Skin epidermis (tissue), 12 donors: ENCODE measurements at regions not wholly inside any gene's neighbourhood (a gene's known extent, or its start where the extent isn't known, plus 50 kb on each side); places are given as distances from the start of the nearest gene placed in this dataset.

Source experiments
- H3K27ac ChIP-seq, 21 experiments: fragments of 200-600 bp; sonication (generic) in 11 of 21; one replicate each; pipeline ENCODE4 v1.5.0; 2020; ENCODE audit warnings: mild to moderate bottlenecking in 3 of 21, inconsistent platforms in 2 of 21, moderate library complexity in 2 of 21
- H3K4me3 ChIP-seq, 7 experiments: fragments of 200-600 bp; sonication (generic) in 2 of 7; one replicate each; pipeline ENCODE4 v1.5.0; 2020; ENCODE audit warnings: inconsistent platforms in 2 of 7, mild to moderate bottlenecking in 2 of 7, moderate library complexity in 1 of 7

- H3K27ac ChIP-seq, result no peak overlapping the region
Observed at GRCh38 chr22:22099833-22100812, 117.5 kb upstream of the TOP3B start.

GRCh38 chr22:22099194-22099486 is 116.6 kb upstream of the TOP3B start:
- no peak overlapping the region for H3K4me3 ChIP-seq
- no peak overlapping the region for H3K27ac ChIP-seq

More at GRCh38 chr22:22099833-22100812, 117.5 kb upstream of the TOP3B start:
- H3K4me3 ChIP-seq, result no peak overlapping the region

- Histone ChIP-seq H3K4me3 (no peak overlapping the region), H3K27ac (peak overlapping the region in 1 of 21 experiments; percentile 6)
Observed at GRCh38 chr22:22098457-22099193, 116.0 kb upstream of the TOP3B start.

DNA sequence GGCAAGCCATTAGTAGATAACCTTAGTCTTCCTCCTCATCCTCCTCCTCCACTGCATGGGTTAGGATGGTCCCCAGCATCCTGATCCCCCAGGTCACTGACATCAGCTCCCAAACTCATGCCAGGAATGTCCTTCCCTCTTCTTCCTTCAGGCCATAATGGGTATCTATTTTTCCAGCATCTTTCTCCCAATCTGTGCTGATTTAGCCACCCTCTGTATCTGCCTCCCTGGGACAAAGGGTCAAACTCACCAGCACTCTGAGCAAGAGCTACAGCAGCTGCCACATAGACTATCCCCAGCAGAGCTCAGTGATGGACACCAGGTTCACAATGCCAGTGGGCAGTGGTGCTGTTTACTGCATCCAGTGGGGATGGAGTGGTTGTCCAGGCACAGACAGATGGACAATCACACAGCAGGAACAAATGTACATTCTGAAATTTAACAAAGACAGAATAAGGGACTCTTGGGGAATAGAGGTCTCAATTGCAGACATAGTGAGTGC is 115.2 kb upstream of the TOP3B start:
- H3K27ac ChIP-seq, result no peak overlapping the region
- no peak overlapping the region for H3K4me3 ChIP-seq

DNA sequence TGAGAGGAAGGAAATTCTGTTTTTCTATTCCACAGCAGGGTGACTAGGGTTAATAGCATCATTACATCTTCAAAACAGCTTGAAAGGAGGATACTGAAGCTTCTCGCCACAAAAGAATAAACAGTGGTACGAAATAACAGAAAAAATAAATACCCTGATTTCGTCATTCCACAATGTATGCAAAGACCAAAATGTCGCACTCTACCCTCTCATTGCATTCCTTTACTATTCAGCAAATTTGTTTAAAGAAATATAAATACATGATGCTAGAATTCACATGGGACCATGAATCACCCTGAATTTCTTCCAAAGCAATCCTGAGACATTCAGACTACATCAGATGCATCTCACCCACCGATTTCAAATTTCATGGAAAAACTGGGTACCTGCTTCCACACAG is 112.3 kb upstream of the TOP3B start:
- Histone ChIP-seq H3K27ac (no peak overlapping the region), H3K4me3 (no peak overlapping the region)

- H3K4me3 ChIP-seq, result no peak overlapping the region
- no peak overlapping the region for H3K27ac ChIP-seq
Observed at GRCh38 chr22:22094514-22094913, 111.9 kb upstream of the TOP3B start.

DNA sequence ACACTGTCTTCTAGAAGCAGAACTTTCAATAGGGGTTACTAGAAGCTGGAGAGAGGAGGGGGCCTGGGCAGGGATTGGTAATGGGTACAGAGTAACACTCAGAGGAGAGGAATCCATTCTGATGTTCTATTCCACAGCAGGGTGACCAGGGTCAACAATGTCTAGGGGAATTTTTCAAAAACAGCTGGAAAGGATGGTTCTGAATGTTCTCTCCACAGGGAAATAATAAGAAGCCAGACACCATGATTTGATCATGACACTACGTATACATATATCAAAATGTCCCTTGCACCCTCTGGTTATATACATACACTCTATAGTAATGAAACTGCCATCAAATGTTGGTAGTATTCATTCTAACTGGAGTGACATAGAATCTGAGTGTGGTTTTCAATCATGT is 111.2 kb upstream of the TOP3B start:
- no peak overlapping the region for H3K27ac ChIP-seq
- no peak overlapping the region for H3K4me3 ChIP-seq

DNA sequence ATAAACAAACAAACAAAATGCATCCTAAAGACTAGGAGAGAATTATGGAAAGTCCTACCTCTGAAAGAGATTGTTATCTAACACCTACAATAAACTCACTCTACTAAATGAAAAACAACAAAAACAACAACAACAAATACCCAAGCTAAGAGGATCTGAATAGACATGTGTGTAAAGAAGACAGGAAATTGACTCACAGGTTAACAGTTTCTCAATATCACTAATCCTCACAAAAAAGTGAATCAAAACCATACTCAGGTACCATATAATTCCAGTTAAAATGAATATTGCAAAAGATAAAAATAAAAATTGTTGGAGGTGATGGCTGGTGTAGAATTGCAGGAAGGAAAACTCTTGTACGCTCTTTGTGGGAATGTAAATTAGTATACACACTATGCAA is 110.4 kb upstream of the TOP3B start:
- H3K4me3 ChIP-seq, result no peak overlapping the region

DNA sequence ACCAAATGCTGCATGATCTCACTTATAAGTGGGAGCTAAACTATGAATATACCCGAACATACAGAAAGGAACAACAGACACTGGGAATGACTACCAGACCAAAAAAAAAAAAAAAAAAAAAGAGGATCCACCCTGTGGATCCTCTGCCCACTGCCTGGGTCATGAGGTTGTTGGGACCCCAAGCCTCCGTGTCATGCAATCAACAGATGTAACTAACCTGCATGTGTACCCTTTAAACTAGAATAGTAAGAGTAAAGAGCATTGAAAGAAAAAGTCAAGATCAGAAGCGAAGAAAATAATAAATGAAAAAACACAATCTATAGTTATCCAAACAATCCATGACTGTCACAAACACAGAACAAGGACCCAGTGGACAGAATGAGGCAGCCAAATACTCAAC is 109.5 kb upstream of the TOP3B start:
- Histone ChIP-seq H3K27ac (no peak overlapping the region), H3K4me3 (no peak overlapping the region)

More for the DNA sequence above, 110.4 kb upstream of the TOP3B start:
- H3K27ac ChIP-seq, result no peak overlapping the region

- H3K4me3 ChIP-seq, result no peak overlapping the region
- H3K27ac ChIP-seq, result no peak overlapping the region
Observed at GRCh38 chr22:22091400-22091878, 108.9 kb upstream of the TOP3B start.

- Histone ChIP-seq H3K27ac (no peak overlapping the region), H3K4me3 (no peak overlapping the region)
Observed at GRCh38 chr22:22090650-22091399, 108.2 kb upstream of the TOP3B start.

GRCh38 chr22:22089459-22090308 is 107.1 kb upstream of the TOP3B start:
- Histone ChIP-seq H3K4me3 (no peak overlapping the region), H3K27ac (no peak overlapping the region)

- Histone ChIP-seq H3K27ac (no peak overlapping the region), H3K4me3 (no peak overlapping the region)
Observed at GRCh38 chr22:22088658-22089458, 106.3 kb upstream of the TOP3B start.

- Histone ChIP-seq H3K4me3 (no peak overlapping the region), H3K27ac (no peak overlapping the region)
Observed at GRCh38 chr22:22087854-22088657, 105.5 kb upstream of the TOP3B start.

- Histone ChIP-seq H3K27ac (no peak overlapping the region), H3K4me3 (no peak overlapping the region)
Observed at GRCh38 chr22:22086501-22087158, 104.0 kb upstream of the TOP3B start.

DNA sequence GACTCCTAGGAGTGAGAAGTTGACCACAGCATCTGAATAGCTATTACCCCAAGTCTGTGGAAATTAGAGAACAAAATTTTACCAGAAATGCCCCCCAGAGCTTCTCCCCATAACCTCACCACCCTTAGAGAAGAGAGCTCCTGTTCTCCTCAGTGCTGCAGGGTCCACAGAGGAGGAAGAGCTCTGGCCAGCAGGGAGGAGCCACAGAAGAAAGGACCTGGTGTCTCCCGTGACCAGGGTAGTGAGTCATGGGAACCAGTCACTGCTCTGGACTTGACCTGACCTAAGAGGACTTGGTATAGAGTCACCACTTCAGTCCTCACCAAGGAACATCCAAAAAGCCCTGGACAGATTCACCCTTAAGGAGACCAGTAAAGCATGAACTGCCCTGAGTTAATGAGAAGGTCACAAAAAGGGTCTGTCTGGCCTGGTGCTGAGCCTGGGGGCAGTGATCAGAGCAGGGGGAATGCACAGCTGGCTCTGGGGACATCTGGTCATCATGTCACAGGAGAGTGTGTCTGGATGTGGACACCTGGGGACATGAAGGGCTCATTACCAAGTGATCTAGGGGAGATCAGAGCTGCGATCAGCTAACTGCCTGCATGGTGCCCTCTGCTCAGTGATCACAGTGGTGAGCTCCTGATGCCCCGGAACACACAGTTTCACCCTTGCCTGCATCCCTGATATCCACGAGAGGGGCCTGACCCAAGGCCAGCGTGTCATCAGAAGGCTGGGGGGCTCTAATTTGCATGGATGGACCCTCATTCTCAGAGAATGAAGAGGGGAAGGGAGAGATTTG is 103.3 kb upstream of the TOP3B start:
- no peak overlapping the region for H3K4me3 ChIP-seq
- H3K27ac ChIP-seq, result no peak overlapping the region
